Hepatocyte (in vitro differentiated cells): ENCODE measurements at regions not wholly inside any gene's neighbourhood (a gene's known extent, or its start where the extent isn't known, plus 50 kb on each side); places are given as distances from the start of the nearest gene placed in this dataset.

ENCODE experiments used
- CTCF ChIP-seq: fragments of 200-600 bp; sonication (generic); IDR thresholded peaks from 2 replicates; pipeline ENCODE4 v1.5.1; 2016; ENCODE audit warnings: antibody characterized with exemption, mild to moderate bottlenecking; ENCODE audit not compliant: poor library complexity
- EZH2 ChIP-seq: fragments of 200-600 bp; sonication (generic); IDR thresholded peaks from 2 replicates; pipeline ENCODE4 v1.6.1; 2016; ENCODE audit warnings: antibody characterized with exemption, mild to moderate bottlenecking, borderline replicate concordance
- EZH2phosphoT487 ChIP-seq: fragments of 200-600 bp; sonication (generic); IDR thresholded peaks from one replicate; pipeline ENCODE4 v1.6.1; 2018; ENCODE audit warnings: antibody characterized with exemption, mild to moderate bottlenecking, low read depth, moderate library complexity; ENCODE audit not compliant: unreplicated experiment, severe bottlenecking

GRCh38 chr10:30158325-30158960 is 99.1 kb upstream of the JCAD start:
- TF ChIP-seq CTCF = no peak
- no peak for TF ChIP-seq EZH2
- no peak for TF ChIP-seq EZH2phosphoT487
